H9 (cell line): ENCODE measurements at regions not wholly inside any gene's neighbourhood (a gene's known extent, or its start where the extent isn't known, plus 50 kb on each side); places are given as distances from the start of the nearest gene placed in this dataset.

ENCODE experiments used
- DNase-seq: peaks from one replicate; pipeline ENCODE4 v3.0.0-alpha.2; 2017
- H2AFZ ChIP-seq: one replicate; pipeline ENCODE4 v1.6.1; 2013; ENCODE audit warnings: mild to moderate bottlenecking, low read length, control low read depth, moderate library complexity
- H2AK5ac ChIP-seq: 2 replicates; pipeline ENCODE4 v1.6.1; 2013; ENCODE audit warnings: low read length, control low read depth, mixed read lengths; ENCODE audit not compliant: insufficient read length
- H2BK120ac ChIP-seq: one replicate; pipeline ENCODE4 v1.6.1; 2013; ENCODE audit warnings: low read depth, mild to moderate bottlenecking, low read length, control low read depth, inconsistent platforms; ENCODE audit not compliant: poor library complexity, severe bottlenecking
- H2BK12ac ChIP-seq: 2 replicates; pipeline ENCODE4 v1.6.1; 2013; ENCODE audit warnings: low read length, control low read depth, mixed read lengths, low read depth; ENCODE audit not compliant: insufficient read length
- H2BK15ac ChIP-seq: 2 replicates; pipeline ENCODE4 v1.6.1; 2013; ENCODE audit warnings: low read depth, low read length, control low read depth
- H2BK20ac ChIP-seq: one replicate; pipeline ENCODE4 v1.6.1; 2013; ENCODE audit warnings: low read depth, mild to moderate bottlenecking, low read length, control low read depth, inconsistent platforms; ENCODE audit not compliant: poor library complexity, severe bottlenecking
- H2BK5ac ChIP-seq: 2 replicates; pipeline ENCODE4 v1.6.1; 2013; ENCODE audit warnings: low read length, control low read depth, mixed read lengths; ENCODE audit not compliant: insufficient read length
- H3K14ac ChIP-seq: 2 replicates; pipeline ENCODE4 v1.6.1; 2013; ENCODE audit warnings: low read length, control low read depth; ENCODE audit not compliant: insufficient read depth
- H3K18ac ChIP-seq: 2 replicates; pipeline ENCODE4 v1.6.1; 2013; ENCODE audit warnings: low read depth, mild to moderate bottlenecking, mixed read lengths, low read length, control low read depth; ENCODE audit not compliant: insufficient read length
- H3K23ac ChIP-seq: 2 replicates; pipeline ENCODE4 v1.6.1; 2013; ENCODE audit warnings: low read length, control low read depth, mixed read lengths, low read depth; ENCODE audit not compliant: insufficient read length
- H3K23me2 ChIP-seq: 2 replicates; pipeline ENCODE4 v1.6.1; 2013; ENCODE audit warnings: low read depth, mild to moderate bottlenecking, mixed read lengths, low read length, control low read depth; ENCODE audit not compliant: insufficient read length, poor library complexity, severe bottlenecking
- H3K27ac ChIP-seq: 2 replicates; pipeline ENCODE4 v1.5.1; 2013; ENCODE audit warnings: low read length, control low read depth, mixed read lengths, low read depth; ENCODE audit not compliant: insufficient read length
- H3K27me3 ChIP-seq: 2 replicates; pipeline ENCODE4 v1.6.1; 2013; ENCODE audit warnings: low read length, control low read depth, inconsistent platforms; ENCODE audit not compliant: insufficient read depth
- H3K4ac ChIP-seq: 2 replicates; pipeline ENCODE4 v1.6.1; 2013; ENCODE audit warnings: low read depth, mild to moderate bottlenecking, control low read depth, inconsistent platforms, low read length, moderate library complexity
- H3K4me1 ChIP-seq: 2 replicates; pipeline ENCODE4 v1.6.1; 2013; ENCODE audit warnings: low read length, control low read depth, inconsistent platforms; ENCODE audit not compliant: insufficient read depth
- H3K4me2 ChIP-seq: 2 replicates; pipeline ENCODE4 v1.6.1; 2013; ENCODE audit warnings: low read length, control low read depth, mixed read lengths; ENCODE audit not compliant: insufficient read length, insufficient read depth
- H3K56ac ChIP-seq: 2 replicates; pipeline ENCODE4 v1.6.1; 2013; ENCODE audit warnings: low read depth, mild to moderate bottlenecking, mixed read lengths, low read length, control low read depth; ENCODE audit not compliant: insufficient read length
- H3K79me1 ChIP-seq: 2 replicates; pipeline ENCODE4 v1.6.1; 2013; ENCODE audit warnings: low read depth, mild to moderate bottlenecking, moderate library complexity, low read length, control low read depth, inconsistent platforms; ENCODE audit not compliant: insufficient read depth, poor library complexity, severe bottlenecking
- H3K79me2 ChIP-seq: 2 replicates; pipeline ENCODE4 v1.6.1; 2013; ENCODE audit warnings: low read length, control low read depth, inconsistent platforms; ENCODE audit not compliant: insufficient read depth
- H3K9ac ChIP-seq: 2 replicates; pipeline ENCODE4 v1.6.1; 2013; ENCODE audit warnings: low read length, control low read depth, mixed read lengths; ENCODE audit not compliant: insufficient read length; ENCODE audit errors: extremely low read depth
- H3K9me3 ChIP-seq: one replicate; pipeline ENCODE4 v1.6.1; 2013; ENCODE audit warnings: low read depth, low read length, inconsistent platforms; ENCODE audit not compliant: control insufficient read depth
- H3T11ph ChIP-seq: one replicate; pipeline ENCODE4 v1.6.1; 2013; ENCODE audit warnings: mild to moderate bottlenecking, low read length, control low read depth, inconsistent platforms
- H4K20me1 ChIP-seq: one replicate; pipeline ENCODE4 v1.6.1; 2013; ENCODE audit not compliant: control insufficient read depth, insufficient read length, insufficient read depth
- H4K5ac ChIP-seq: 2 replicates; pipeline ENCODE4 v1.6.1; 2013; ENCODE audit warnings: low read depth, mild to moderate bottlenecking, mixed read lengths, low read length, control low read depth; ENCODE audit not compliant: insufficient read length
- H4K8ac ChIP-seq: replicated peaks from 2 replicates; pipeline ENCODE4 v1.6.1; 2013; ENCODE audit warnings: low read length, control low read depth, mixed read lengths, low read depth; ENCODE audit not compliant: insufficient read length
- H4K91ac ChIP-seq: 2 replicates; pipeline ENCODE4 v1.6.1; 2013; ENCODE audit warnings: low read depth, mild to moderate bottlenecking, moderate library complexity, mixed read lengths, low read length, control low read depth; ENCODE audit not compliant: insufficient read length
- H3K27ac Mint-ChIP-seq, 3 experiments: 2 replicates in 2 of 3; 3 replicates in 1 of 3; pipeline ENCODE4 v1.8.0; 2020 to 2021; ENCODE audit warnings: mixed read lengths in 3 of 3, mild to moderate bottlenecking in 1 of 3, moderate library complexity in 1 of 3
- H3K27me3 Mint-ChIP-seq: 2 replicates; pipeline ENCODE4 v1.8.0; 2021; ENCODE audit warnings: low read depth, mild to moderate bottlenecking, moderate library complexity, mixed read lengths
- H3K36me3 Mint-ChIP-seq, 3 experiments: 2 replicates in 2 of 3; 3 replicates in 1 of 3; pipeline ENCODE4 v1.8.0; 2020 to 2021; ENCODE audit warnings: low read depth in 3 of 3, mixed read lengths in 3 of 3; ENCODE audit not compliant: insufficient read depth in 1 of 3
- H3K4me1 Mint-ChIP-seq, 2 experiments: 2 replicates each; pipeline ENCODE4 v1.8.0; 2020; ENCODE audit warnings: mixed read lengths in 2 of 2
- H3K4me3 Mint-ChIP-seq, 2 experiments: 2 replicates in 1 of 2; 3 replicates in 1 of 2; pipeline ENCODE4 v1.8.0; 2020 to 2021; ENCODE audit warnings: mild to moderate bottlenecking in 2 of 2, mixed read lengths in 2 of 2, moderate library complexity in 1 of 2
- H3K9me3 Mint-ChIP-seq, 2 experiments: 2 replicates in 1 of 2; 3 replicates in 1 of 2; pipeline ENCODE4 v1.8.0; 2020; ENCODE audit warnings: mild to moderate bottlenecking in 2 of 2, mixed read lengths in 2 of 2, moderate library complexity in 1 of 2
- WGBS: extraction: QIAGEN DNeasy Blood & Tissue Kit; methylation state at CpG from one replicate; pipeline ENCODE4 v1.1.7; 2013; ENCODE audit warnings: missing lambda C conversion rate, low lambda C conversion rate, mixed read lengths; ENCODE audit not compliant: insufficient read length; ENCODE audit errors: extremely low coverage; 5-methylcytosine and 5-hydroxymethylcytosine counted together
- TF ChIP-seq, protein P1 (sequence below): fragments of 200-600 bp; sonication (generic); conservative IDR thresholded peaks from 3 replicates; pipeline ENCODE4 v1.8.0; 2021; ENCODE audit warnings: antibody characterized with exemption, mild to moderate bottlenecking

DNA sequence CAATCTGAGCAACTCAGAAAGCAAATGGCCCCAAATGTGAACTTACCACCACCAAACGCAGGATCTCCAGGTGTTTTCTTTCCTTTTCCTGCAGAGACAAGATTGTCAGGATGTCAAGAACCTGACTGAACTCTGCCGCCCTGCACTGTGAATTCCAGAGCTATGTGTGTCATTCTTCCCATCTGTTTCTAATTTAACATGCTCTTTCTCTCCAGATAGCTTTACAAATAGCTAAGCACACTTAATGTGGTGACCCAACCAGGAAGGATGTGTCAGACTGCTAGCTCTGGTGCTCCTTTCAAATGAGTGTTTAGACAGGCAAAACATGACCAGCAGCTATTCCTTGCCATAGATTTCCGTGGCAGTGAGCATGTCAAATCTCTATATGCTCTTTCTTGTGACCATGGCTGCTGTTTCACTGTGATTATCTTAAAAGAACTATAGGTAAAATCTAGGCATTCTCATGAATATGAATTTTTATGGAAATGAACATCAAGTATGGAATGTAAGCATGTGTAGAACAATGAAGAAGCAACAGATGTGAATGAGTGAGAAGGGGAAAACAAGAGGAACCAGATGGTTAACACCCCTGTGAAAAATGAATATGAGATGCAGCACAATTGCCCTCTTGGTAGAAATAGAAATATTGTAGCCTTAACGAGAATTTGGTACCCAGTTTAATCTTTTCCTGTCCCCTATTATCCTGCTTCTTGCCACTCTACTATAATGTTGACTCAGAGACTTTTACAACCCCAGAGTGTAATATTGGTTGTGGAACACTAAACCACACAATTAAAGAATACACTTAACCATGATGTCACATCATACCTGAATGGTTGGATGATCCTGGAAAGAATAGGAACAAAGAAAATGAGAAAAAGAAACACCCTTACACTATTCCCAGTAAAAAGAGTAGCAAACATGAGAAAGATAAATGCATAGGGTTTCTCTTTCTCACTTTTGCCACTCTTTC lies 247.8 kb upstream of the DKK2 start:
- no peak overlapping the region for H4K5ac ChIP-seq
- no peaks in the 10 kb centered on the region for H3K27me3 Mint-ChIP-seq
- no peaks in the 10 kb centered on the region for H3K9me3 Mint-ChIP-seq
- H2AK5ac ChIP-seq = no peak overlapping the region
- H3K27ac ChIP-seq = no peak overlapping the region
- H3K4me1 Mint-ChIP-seq = peaks cover 0 to 13% of the 10 kb centered on the region in 2 experiments; a peak in 2 of 4 replicates
- no peak overlapping the region for H3K27ac Mint-ChIP-seq
- no peak overlapping the region for H3K56ac ChIP-seq
- no peak overlapping the region for H3K18ac ChIP-seq
- H4K8ac ChIP-seq = no peak overlapping the region
- H3K36me3 Mint-ChIP-seq = no peaks in the 10 kb centered on the region
- no peak overlapping the region for H3K4ac ChIP-seq
- no peak overlapping the region for H2BK12ac ChIP-seq
- no peak overlapping the region for H2BK20ac ChIP-seq
- no peaks in the 10 kb centered on the region for H3K4me1 ChIP-seq
- no peak overlapping the region for H2AFZ ChIP-seq
- H3K9me3 ChIP-seq = no peaks in the 10 kb centered on the region
- H2BK15ac ChIP-seq = no peak overlapping the region
- H3T11ph ChIP-seq = no peak overlapping the region
- no peak overlapping the region for H2BK120ac ChIP-seq
- H3K9ac ChIP-seq = no peak overlapping the region
- no peaks in the 10 kb centered on the region for H3K27me3 ChIP-seq
- H4K20me1 ChIP-seq = no peaks in the 10 kb centered on the region
- H3K79me1 ChIP-seq = no peaks in the 10 kb centered on the region
- no peak overlapping the region for H3K23ac ChIP-seq
- DNase-seq = no peak
- no peak overlapping the region for H3K4me3 Mint-ChIP-seq
- H2BK5ac ChIP-seq = no peak overlapping the region
- no peaks in the 10 kb centered on the region for H3K79me2 ChIP-seq
- TF ChIP-seq, protein P1, sequence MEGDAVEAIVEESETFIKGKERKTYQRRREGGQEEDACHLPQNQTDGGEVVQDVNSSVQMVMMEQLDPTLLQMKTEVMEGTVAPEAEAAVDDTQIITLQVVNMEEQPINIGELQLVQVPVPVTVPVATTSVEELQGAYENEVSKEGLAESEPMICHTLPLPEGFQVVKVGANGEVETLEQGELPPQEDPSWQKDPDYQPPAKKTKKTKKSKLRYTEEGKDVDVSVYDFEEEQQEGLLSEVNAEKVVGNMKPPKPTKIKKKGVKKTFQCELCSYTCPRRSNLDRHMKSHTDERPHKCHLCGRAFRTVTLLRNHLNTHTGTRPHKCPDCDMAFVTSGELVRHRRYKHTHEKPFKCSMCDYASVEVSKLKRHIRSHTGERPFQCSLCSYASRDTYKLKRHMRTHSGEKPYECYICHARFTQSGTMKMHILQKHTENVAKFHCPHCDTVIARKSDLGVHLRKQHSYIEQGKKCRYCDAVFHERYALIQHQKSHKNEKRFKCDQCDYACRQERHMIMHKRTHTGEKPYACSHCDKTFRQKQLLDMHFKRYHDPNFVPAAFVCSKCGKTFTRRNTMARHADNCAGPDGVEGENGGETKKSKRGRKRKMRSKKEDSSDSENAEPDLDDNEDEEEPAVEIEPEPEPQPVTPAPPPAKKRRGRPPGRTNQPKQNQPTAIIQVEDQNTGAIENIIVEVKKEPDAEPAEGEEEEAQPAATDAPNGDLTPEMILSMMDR = no peak
- H3K14ac ChIP-seq = no peak overlapping the region
- no CpG with 5 or more reads among the region's 4 CpGs for WGBS
- no peak overlapping the region for H3K4me2 ChIP-seq
- no peaks in the 10 kb centered on the region for H3K23me2 ChIP-seq
- no peak overlapping the region for H4K91ac ChIP-seq
